ENCODE measurements at regions not wholly inside any gene's neighbourhood (a gene's known extent, or its start where the extent isn't known, plus 50 kb on each side); places are given as distances from the start of the nearest gene placed in this dataset.

DNA sequence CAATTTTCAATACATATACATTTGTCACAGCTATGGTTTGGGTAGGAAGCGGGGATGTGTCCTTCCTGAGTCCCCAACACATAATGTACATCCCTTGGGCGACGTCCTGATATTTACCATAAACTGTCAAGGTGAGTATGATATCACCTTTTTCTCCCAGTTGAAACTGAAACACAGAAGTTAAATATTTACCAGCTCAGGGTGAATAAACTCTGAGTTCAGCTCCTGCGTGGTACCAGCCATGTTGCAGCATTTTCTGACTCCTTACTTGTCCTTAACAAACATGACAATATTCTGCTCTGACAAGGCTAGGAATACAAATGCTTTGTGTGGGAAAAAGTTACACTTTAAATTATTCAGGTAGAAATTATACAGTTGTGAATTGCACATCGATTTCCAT, 294.2 kb downstream of the TEX29 start:
- no peaks in the 10 kb centered on the region for H3K4me1 ChIP-seq (ENCODE audit: low read length)
- TF ChIP-seq EZH2 (optimal IDR thresholded peaks at IDR 0.05; ENCODE audit: low read depth, low read length) (no peak), EZH2phosphoT487 (IDR thresholded peaks at IDR 0.05; ENCODE audit: low read length) (no peak)
- TF ChIP-seq, protein P1, sequence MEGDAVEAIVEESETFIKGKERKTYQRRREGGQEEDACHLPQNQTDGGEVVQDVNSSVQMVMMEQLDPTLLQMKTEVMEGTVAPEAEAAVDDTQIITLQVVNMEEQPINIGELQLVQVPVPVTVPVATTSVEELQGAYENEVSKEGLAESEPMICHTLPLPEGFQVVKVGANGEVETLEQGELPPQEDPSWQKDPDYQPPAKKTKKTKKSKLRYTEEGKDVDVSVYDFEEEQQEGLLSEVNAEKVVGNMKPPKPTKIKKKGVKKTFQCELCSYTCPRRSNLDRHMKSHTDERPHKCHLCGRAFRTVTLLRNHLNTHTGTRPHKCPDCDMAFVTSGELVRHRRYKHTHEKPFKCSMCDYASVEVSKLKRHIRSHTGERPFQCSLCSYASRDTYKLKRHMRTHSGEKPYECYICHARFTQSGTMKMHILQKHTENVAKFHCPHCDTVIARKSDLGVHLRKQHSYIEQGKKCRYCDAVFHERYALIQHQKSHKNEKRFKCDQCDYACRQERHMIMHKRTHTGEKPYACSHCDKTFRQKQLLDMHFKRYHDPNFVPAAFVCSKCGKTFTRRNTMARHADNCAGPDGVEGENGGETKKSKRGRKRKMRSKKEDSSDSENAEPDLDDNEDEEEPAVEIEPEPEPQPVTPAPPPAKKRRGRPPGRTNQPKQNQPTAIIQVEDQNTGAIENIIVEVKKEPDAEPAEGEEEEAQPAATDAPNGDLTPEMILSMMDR (IDR thresholded peaks at IDR 0.05; ENCODE audit: low read length) = no peak
- no peak overlapping the region for H3K27ac ChIP-seq (ENCODE audit: low read length)
- no peak for DNase-seq
- H3F3A ChIP-seq (ENCODE audit: insufficient read depth, low read length) = no peaks in the 10 kb centered on the region
- H3K9ac ChIP-seq (ENCODE audit: low read length) = no peak overlapping the region
- H3K36me3 ChIP-seq (replicated peaks; ENCODE audit: insufficient read depth, low read length) = no peaks in the 10 kb centered on the region
- H3K79me2 ChIP-seq (ENCODE audit: low read length) = no peaks in the 10 kb centered on the region
- H2AFZ ChIP-seq (ENCODE audit: low read length) = no peak overlapping the region
- no peak overlapping the region for H3K4me3 ChIP-seq (ENCODE audit: low read length)
- H4K20me1 ChIP-seq (ENCODE audit: insufficient read depth, low read length) = no peaks in the 10 kb centered on the region
- no peaks in the 10 kb centered on the region for H3K9me3 ChIP-seq (replicated peaks; ENCODE audit: insufficient read depth, low read length)
- no peaks in the 10 kb centered on the region for H3K9me2 ChIP-seq (replicated peaks; ENCODE audit: insufficient read depth, low read length)
- no peak overlapping the region for H3K4me2 ChIP-seq (ENCODE audit: low read depth, low read length)
- H3K27me3 ChIP-seq (replicated peaks; ENCODE audit: insufficient read depth, low read length) = no peaks in the 10 kb centered on the region

DNA sequence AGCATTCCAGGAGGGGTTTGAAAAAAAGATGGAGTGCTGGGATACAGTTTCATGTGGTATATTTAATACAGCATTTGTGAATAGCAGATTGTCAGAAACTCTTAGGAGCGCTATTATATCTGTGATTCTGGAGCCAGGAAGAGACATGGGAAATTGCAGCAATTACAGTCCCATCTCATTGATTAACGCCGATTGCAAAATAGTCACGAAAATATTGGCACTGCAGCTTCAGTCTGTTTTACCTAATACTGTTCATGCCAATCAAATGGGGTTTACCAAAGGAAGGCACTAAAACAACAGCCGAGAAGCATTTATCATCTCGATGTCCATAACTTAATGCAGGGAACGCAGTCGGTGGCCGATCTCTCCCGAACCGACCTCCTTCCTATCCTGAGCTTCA, 295.8 kb downstream of the TEX29 start:
- H3K9ac ChIP-seq (ENCODE audit: low read length) = no peak overlapping the region
- H3K9me3 ChIP-seq (replicated peaks; ENCODE audit: insufficient read depth, low read length) = no peaks in the 10 kb centered on the region
- no peak for TF ChIP-seq EZH2 (optimal IDR thresholded peaks at IDR 0.05; ENCODE audit: low read depth, low read length)
- TF ChIP-seq EZH2phosphoT487 (IDR thresholded peaks at IDR 0.05; ENCODE audit: low read length) = no peak
- TF ChIP-seq, protein P1 (IDR thresholded peaks at IDR 0.05; ENCODE audit: low read length) = no peak
- no peaks in the 10 kb centered on the region for H4K20me1 ChIP-seq (ENCODE audit: insufficient read depth, low read length)
- H3K27me3 ChIP-seq (replicated peaks; ENCODE audit: insufficient read depth, low read length) = no peaks in the 10 kb centered on the region
- H3K4me2 ChIP-seq (ENCODE audit: low read depth, low read length) = no peak overlapping the region
- no peaks in the 10 kb centered on the region for H3K36me3 ChIP-seq (replicated peaks; ENCODE audit: insufficient read depth, low read length)
- no peaks in the 10 kb centered on the region for H3K4me1 ChIP-seq (ENCODE audit: low read length)
- peaks cover 7% of the 10 kb centered on the region; the same call in 1 of the 2 replicates for H3K79me2 ChIP-seq (ENCODE audit: low read length)
- H3K9me2 ChIP-seq (replicated peaks; ENCODE audit: insufficient read depth, low read length) = no peaks in the 10 kb centered on the region
- H2AFZ ChIP-seq (ENCODE audit: low read length) = no peak overlapping the region
- no peaks in the 10 kb centered on the region for H3F3A ChIP-seq (ENCODE audit: insufficient read depth, low read length)
- H3K27ac ChIP-seq (ENCODE audit: low read length) = no peak overlapping the region
- H3K4me3 ChIP-seq (ENCODE audit: low read length) = no peak overlapping the region
- no peak for DNase-seq

DNA sequence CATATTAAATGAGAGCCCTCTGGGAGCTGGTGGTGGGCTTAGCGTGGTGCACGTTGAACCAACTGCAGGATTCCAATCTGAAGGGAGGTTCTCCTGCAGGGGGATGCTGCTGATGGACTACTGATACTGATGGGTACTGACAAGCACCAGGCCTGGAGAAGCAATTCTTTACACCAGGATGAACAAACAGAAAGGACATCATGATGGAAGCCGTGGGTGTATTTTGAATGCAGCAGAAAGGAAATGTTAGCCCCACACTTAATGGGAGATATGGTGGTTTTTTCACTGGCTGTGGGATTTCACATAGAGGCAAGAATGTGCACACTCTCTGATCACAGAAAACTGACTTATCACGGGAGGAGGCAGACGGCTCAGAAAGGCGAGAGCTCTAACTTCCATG, 299.7 kb downstream of the TEX29 start:
- Histone ChIP-seq H3K4me3 (ENCODE audit: low read length) (no peak overlapping the region), H3K79me2 (ENCODE audit: low read length) (peaks cover 7% of the 10 kb centered on the region; the same call in 1 of the 2 replicates), H3F3A (ENCODE audit: insufficient read depth, low read length) (no peaks in the 10 kb centered on the region), H3K9me3 (replicated peaks; ENCODE audit: insufficient read depth, low read length) (no peaks in the 10 kb centered on the region), H3K9ac (ENCODE audit: low read length) (no peak overlapping the region), H3K4me2 (ENCODE audit: low read depth, low read length) (no peak overlapping the region), H3K36me3 (replicated peaks; ENCODE audit: insufficient read depth, low read length) (no peaks in the 10 kb centered on the region), H3K27ac (ENCODE audit: low read length) (no peak overlapping the region), H4K20me1 (ENCODE audit: insufficient read depth, low read length) (no peaks in the 10 kb centered on the region), H3K9me2 (replicated peaks; ENCODE audit: insufficient read depth, low read length) (no peaks in the 10 kb centered on the region), H2AFZ (ENCODE audit: low read length) (no peak overlapping the region), H3K4me1 (ENCODE audit: low read length) (no peaks in the 10 kb centered on the region), H3K27me3 (replicated peaks; ENCODE audit: insufficient read depth, low read length) (no peaks in the 10 kb centered on the region)
- TF ChIP-seq EZH2 (optimal IDR thresholded peaks at IDR 0.05; ENCODE audit: low read depth, low read length) (no peak), EZH2phosphoT487 (IDR thresholded peaks at IDR 0.05; ENCODE audit: low read length) (no peak)
- TF ChIP-seq, protein P1 (IDR thresholded peaks at IDR 0.05; ENCODE audit: low read length) = no peak
- no peak for DNase-seq
